ENCODE measurements at regions not wholly inside any gene's neighbourhood (a gene's known extent, or its start where the extent isn't known, plus 50 kb on each side); places are given as distances from the start of the nearest gene placed in this dataset.

GRCh38 chr2:14560716-14561115 is 71.8 kb upstream of the LRATD1 start:
- no peak for DNase-seq

DNA sequence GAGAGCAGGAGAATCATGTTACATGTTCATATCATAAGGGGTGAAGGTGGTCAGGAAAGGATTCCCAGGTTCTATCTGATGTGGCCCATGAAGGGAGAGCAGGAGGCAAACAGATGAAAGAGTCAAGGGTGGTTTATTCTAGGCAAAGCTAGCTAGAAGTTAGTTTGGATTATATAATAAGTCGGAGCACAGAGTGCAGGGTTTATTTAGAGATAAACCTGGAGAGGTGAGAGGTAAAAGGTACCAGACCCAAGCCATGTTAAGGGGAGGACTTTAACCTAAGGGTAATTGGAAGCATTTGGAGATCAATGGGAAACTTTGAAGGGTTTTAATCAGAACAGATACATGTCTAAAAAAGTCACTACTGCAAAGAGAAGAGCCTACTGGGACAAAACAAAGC is 69.2 kb upstream of the LRATD1 start:
- DNase-seq, result no peak

GRCh38 chr2:14565666-14566065 is 66.9 kb upstream of the LRATD1 start:
- no peak for DNase-seq

DNA sequence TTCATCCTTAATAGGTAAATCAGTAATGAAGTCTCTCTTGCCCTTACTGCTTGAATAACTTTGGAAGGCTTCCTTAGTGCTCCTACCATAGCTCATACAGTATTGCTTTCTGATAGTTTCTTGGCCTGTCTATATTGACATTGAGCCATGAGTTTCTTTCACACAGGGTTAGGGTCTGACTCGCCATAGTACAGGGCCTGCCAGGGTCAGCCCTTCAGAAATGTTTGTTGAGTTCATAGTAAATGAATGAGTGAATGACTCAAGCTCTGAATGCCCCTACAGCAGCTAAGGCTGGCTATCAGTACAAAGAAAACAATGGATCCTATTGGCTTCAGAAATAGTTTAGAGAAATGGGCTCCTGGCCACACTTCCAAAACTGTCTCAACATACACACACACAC is 65.0 kb upstream of the LRATD1 start:
- DNase-seq, result no peak

DNA sequence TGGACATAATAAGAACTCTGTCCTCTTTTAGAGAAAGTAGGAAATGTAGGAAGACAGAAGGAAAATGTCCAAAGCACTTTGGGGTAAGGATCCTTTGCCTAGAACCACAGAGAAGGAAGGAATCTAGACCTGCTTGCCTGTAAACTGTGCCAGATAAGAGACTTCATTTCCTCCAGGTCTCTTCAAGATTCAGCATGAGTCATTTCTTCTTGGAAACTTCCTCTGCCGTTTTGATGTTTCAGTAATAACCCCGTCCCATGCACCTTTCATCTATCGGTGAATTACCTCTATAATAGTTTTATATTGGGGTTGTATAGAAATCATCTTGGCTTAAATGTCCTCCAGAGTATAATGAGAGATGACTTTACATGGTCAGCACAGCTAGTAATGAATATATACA is 63.2 kb upstream of the LRATD1 start:
- DNase-seq, result no peak

DNA sequence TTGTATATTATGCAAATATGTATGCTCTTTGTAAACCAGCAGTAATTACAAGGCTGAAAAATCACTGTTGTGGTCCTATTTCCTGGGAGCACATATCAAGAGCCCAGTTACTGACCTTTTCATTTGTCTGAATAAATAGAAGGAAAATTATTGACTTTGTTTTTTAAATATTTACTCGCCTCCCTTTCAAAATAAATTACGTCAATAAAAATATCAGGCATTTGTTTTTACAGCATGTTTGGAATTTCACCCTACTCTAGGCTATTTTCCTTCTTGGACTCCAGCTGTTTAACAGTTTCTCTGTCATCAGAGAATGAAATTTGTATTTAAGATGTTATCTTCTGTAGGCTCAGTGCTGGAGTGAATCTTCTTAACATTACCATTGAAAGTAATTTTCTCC is 59.9 kb upstream of the LRATD1 start:
- DNase-seq, result no peak

- DNase-seq, result no peak
These were observed 54.7 kb upstream of the LRATD1 start for GRCh38 chr2:14577843-14578242.

All from bone marrow (tissue), 2 donors.